Body of pancreas (tissue), 4 donors: ENCODE measurements at regions not wholly inside any gene's neighbourhood (a gene's known extent, or its start where the extent isn't known, plus 50 kb on each side); places are given as distances from the start of the nearest gene placed in this dataset.

Source experiments
- CTCF ChIP-seq, 7 experiments: fragments of 450-650 bp in 4 of 7; fragments of 200-600 bp in 3 of 7; sonication (generic) in 3 of 7; IDR thresholded peaks; one replicate each; pipeline ENCODE4 v1.5.1; 2016 to 2019; ENCODE audit warnings: antibody characterized with exemption in 7 of 7
- POLR2A ChIP-seq, 3 donors: fragments of 450-650 bp; IDR thresholded peaks; one replicate each; pipeline ENCODE4 v1.6.1; 2016; ENCODE audit warnings: antibody characterized with exemption in 3 of 3, mild to moderate bottlenecking in 2 of 3

DNA sequence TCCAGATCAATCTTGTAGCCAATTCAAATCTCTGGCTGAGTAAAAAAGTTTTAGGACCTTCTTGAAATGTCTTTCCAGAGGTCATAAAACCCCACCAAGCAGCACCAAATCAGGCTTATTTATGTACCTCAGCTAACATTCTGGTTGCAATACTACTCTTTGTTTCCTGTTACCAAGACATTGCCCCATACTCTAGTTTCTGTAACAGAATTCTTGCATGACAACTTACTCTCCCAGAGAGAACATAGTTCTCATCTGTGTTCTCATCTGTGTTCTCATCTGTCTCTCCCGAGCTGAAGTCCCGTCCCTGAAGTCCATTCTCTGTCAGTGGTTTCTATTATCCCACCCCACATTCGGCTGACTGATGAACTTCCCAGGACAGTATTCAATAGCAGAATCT is 1285.1 kb downstream of the XPNPEP1 start:
- TF ChIP-seq CTCF (IDR thresholded peaks at IDR 0.05) (no peak), POLR2A (IDR thresholded peaks at IDR 0.05) (no peak)
